T-helper 2 cell treated with Interferon-gamma antibody and Interleukin-4, amounts not matched to agents 5 μg/mL and 100 μg/mL, for 36 hours (primary cell): ENCODE measurements at regions not wholly inside any gene's neighbourhood (a gene's known extent, or its start where the extent isn't known, plus 50 kb on each side); places are given as distances from the start of the nearest gene placed in this dataset.
"Not testable (repeated sequence)": the region's sequence is repeated elsewhere in the genome, so short reads cannot be mapped to it uniquely, and the experiment has no call there.

Experiments used
- DNase-seq: peaks from one replicate; pipeline ENCODE4 v3.0.0; 2021; ENCODE audit warnings: low spot score
- H3K27ac Mint-ChIP-seq: one replicate; pipeline ENCODE4 v1.8.0; 2021; ENCODE audit warnings: mild to moderate bottlenecking, mixed read lengths
- H3K27me3 Mint-ChIP-seq: one replicate; pipeline ENCODE4 v1.8.0; 2021; ENCODE audit warnings: low read depth, mixed read lengths
- H3K36me3 Mint-ChIP-seq: one replicate; pipeline ENCODE4 v1.8.0; 2021; ENCODE audit warnings: low read depth, mixed read lengths
- H3K4me1 Mint-ChIP-seq: one replicate; pipeline ENCODE4 v1.8.0; 2021; ENCODE audit warnings: low read depth, mixed read lengths
- H3K4me3 Mint-ChIP-seq: one replicate; pipeline ENCODE4 v1.8.0; 2022; ENCODE audit warnings: mild to moderate bottlenecking, moderate library complexity, mixed read lengths
- H3K9me3 Mint-ChIP-seq: one replicate; pipeline ENCODE4 v1.8.0; 2021; ENCODE audit warnings: mixed read lengths

- Mint-ChIP-seq H3K36me3 (no peaks in the 10 kb centered on the region), H3K9me3 (no peaks in the 10 kb centered on the region), H3K4me3 (no peak overlapping the region), H3K27me3 (peaks cover 4% of the 10 kb centered on the region), H3K4me1 (no peaks in the 10 kb centered on the region), H3K27ac (no peak overlapping the region)
- no peak for DNase-seq
These were observed 170.8 kb upstream of the RASSF8 start for GRCh38 chr12:25787701-25788100.

GRCh38 chr12:25788707-25789442 lies 169.6 kb upstream of the RASSF8 start:
- Mint-ChIP-seq H3K4me3 (no peak overlapping the region), H3K27ac (no peak overlapping the region), H3K9me3 (no peaks in the 10 kb centered on the region), H3K27me3 (peaks cover 5% of the 10 kb centered on the region), H3K4me1 (no peaks in the 10 kb centered on the region), H3K36me3 (no peaks in the 10 kb centered on the region)
- DNase-seq, result no peak

DNA sequence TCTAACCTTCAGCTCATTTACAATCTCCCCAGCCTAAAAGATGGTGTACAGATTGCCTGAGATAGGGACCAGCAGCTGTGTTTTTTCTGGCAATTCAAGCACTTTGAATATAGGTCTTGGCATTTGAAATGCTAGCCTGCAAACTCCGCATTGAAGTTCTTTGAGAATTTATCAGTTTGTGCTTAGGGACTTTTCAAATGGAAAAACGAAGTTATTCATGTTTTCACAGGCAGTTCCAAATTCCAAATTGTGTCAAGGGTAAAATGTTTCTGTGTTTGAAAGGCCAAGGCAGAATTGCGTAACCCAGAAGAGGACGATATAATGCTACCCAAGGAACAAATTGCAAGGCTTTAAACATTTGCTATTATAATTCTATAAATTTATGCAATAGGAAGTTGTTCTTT lies 168.9 kb upstream of the RASSF8 start:
- Mint-ChIP-seq H3K9me3 (no peaks in the 10 kb centered on the region), H3K36me3 (no peaks in the 10 kb centered on the region), H3K4me1 (no peaks in the 10 kb centered on the region)

DNA sequence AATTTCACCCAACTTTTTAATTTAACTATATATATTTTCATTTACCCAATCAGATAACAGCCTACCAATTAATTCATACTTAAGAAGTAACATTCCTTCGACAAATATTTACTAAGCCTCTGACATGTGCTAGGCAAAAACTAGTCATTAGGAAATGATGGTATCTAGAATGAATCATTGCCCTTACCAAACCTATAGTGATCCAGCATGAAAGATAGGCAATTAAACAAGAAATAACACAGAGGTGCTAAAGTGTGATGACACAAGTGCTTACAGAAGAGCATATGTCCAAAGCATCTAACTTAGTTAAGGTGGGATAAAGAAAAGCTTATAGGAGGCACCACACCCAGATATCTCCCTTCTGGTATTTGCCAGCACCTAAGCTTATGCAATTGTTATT lies 166.5 kb upstream of the RASSF8 start:
- Mint-ChIP-seq H3K27me3 (peaks cover 8% of the 10 kb centered on the region), H3K4me3 (no peak overlapping the region), H3K36me3 (no peaks in the 10 kb centered on the region), H3K4me1 (no peaks in the 10 kb centered on the region), H3K9me3 (no peaks in the 10 kb centered on the region), H3K27ac (no peak overlapping the region)
- no peak for DNase-seq

More for the DNA sequence above, 168.9 kb upstream of the RASSF8 start:
- peaks cover 5% of the 10 kb centered on the region for H3K27me3 Mint-ChIP-seq
- no peak overlapping the region for H3K4me3 Mint-ChIP-seq
- no peak overlapping the region for H3K27ac Mint-ChIP-seq
- no peak for DNase-seq

GRCh38 chr12:25793196-25793595 lies 165.3 kb upstream of the RASSF8 start:
- no peaks in the 10 kb centered on the region for H3K36me3 Mint-ChIP-seq
- no peak for DNase-seq
- H3K4me1 Mint-ChIP-seq, result no peaks in the 10 kb centered on the region

DNA sequence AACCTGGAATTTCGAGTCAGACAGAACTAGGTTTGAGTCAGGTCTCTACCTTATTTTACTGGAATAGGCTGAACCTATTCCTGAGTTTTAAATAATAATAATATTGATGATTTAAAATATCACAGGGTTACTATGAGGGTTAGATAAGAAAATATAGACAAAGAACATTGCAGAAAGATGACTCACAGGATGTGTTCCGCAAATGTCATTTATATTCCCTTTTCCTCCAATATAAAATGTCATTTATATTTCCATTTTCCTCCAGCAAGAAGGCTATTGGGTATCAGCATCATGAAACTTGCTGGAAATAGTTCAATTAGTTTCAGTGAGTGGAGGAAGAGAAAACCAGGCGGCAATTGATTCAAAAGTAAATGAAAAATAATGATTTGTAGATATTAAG lies 163.9 kb upstream of the RASSF8 start:
- no peak overlapping the region for H3K27ac Mint-ChIP-seq
- DNase-seq, result no peak
- no peaks in the 10 kb centered on the region for H3K4me1 Mint-ChIP-seq
- no peaks in the 10 kb centered on the region for H3K9me3 Mint-ChIP-seq
- H3K4me3 Mint-ChIP-seq, result no peak overlapping the region
- peaks cover 5% of the 10 kb centered on the region for H3K27me3 Mint-ChIP-seq
- H3K36me3 Mint-ChIP-seq, result no peaks in the 10 kb centered on the region

More at GRCh38 chr12:25793196-25793595, 165.3 kb upstream of the RASSF8 start:
- Mint-ChIP-seq H3K4me3 (no peak overlapping the region), H3K9me3 (no peaks in the 10 kb centered on the region), H3K27me3 (peaks cover 8% of the 10 kb centered on the region), H3K27ac (no peak overlapping the region)

DNA sequence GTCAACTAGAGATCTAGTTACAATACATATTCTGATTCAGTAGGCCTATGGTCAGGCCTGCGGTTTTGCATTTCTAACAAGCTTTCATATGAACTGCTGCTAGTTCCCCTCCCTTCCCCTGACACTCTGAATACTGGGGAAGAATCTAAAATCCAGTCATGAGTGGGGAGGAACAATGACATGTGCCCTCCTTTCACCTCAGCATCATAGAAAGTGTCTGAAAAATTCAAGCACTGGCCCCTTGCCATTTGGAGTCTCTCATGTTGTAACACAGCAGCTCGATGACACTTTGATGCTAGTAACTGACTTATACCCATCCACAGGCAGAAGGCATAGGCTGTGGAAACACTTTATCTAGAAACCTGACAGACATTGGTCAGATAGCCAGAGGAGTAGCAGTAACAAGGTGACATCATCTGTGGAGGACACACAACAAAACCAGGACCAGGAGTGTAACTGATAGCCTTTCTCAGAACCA lies 161.9 kb upstream of the RASSF8 start:
- H3K27ac Mint-ChIP-seq, result no peak overlapping the region
- no peaks in the 10 kb centered on the region for H3K9me3 Mint-ChIP-seq
- H3K4me3 Mint-ChIP-seq, result no peak overlapping the region
- H3K27me3 Mint-ChIP-seq, result peaks cover 5% of the 10 kb centered on the region
- no peaks in the 10 kb centered on the region for H3K4me1 Mint-ChIP-seq
- DNase-seq, result no peak
- H3K36me3 Mint-ChIP-seq, result no peaks in the 10 kb centered on the region

GRCh38 chr12:25797386-25797785 lies 161.1 kb upstream of the RASSF8 start:
- peaks cover 5% of the 10 kb centered on the region for H3K27me3 Mint-ChIP-seq
- no peaks in the 10 kb centered on the region for H3K36me3 Mint-ChIP-seq
- no peak overlapping the region for H3K4me3 Mint-ChIP-seq
- no peak for DNase-seq
- H3K27ac Mint-ChIP-seq, result no peak overlapping the region
- no peaks in the 10 kb centered on the region for H3K9me3 Mint-ChIP-seq
- no peaks in the 10 kb centered on the region for H3K4me1 Mint-ChIP-seq

DNA sequence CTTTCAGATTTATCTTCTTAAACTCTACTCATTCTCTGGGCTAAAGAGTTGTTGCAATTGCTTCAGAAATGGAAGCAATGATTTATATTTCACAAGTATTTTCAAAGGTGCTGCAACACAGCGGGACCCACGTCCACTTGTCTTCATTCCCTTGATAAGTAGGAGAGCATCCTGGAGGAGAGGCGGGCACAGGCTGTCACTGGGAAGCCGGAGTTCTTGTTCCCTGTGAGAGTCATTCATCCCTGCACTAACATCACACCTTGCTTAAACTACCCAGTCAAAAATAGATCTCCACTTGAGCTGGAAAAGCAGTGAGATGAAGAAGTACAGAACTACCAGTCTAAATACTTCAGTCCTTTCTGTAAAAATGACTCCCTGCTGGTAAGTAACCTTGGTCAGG lies 160.5 kb upstream of the RASSF8 start:
- DNase-seq, result no peak
- Mint-ChIP-seq H3K4me3 (no peak overlapping the region), H3K27me3 (peaks cover 7% of the 10 kb centered on the region), H3K27ac (no peak overlapping the region), H3K9me3 (no peaks in the 10 kb centered on the region), H3K36me3 (no peaks in the 10 kb centered on the region), H3K4me1 (no peaks in the 10 kb centered on the region)

DNA sequence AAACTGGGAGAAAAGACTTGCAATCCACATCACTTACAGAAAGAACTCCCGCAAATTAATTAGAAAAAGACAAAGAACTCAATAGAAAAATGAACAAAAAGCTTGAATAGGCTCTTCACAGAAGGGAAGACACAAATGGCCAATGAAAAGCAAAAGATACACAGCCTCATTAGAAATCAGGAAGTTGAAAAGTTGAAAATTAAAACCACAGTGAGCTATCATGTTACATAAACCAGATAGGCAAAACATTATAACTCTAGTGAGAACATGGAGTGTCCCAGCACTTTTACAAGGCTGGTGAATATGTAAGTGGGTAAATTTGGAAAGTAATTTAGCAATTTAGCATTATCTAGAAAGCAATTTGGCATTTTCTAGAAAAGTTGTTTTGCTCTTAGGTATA lies 158.4 kb upstream of the RASSF8 start:
- Mint-ChIP-seq H3K9me3 (no peaks in the 10 kb centered on the region), H3K36me3 (no peaks in the 10 kb centered on the region), H3K4me3 (no peak overlapping the region), H3K27me3 (peaks cover 5% of the 10 kb centered on the region), H3K4me1 (peaks cover 2% of the 10 kb centered on the region), H3K27ac (no peak overlapping the region)
- DNase-seq, result no peak

GRCh38 chr12:25801734-25802133 lies 156.7 kb upstream of the RASSF8 start:
- Mint-ChIP-seq H3K9me3 (no peaks in the 10 kb centered on the region), H3K4me1 (peaks cover 11% of the 10 kb centered on the region), H3K27me3 (peaks cover 5% of the 10 kb centered on the region), H3K4me3 (no peak overlapping the region), H3K27ac (no peak overlapping the region), H3K36me3 (no peaks in the 10 kb centered on the region)
- DNase-seq, result no peak

- DNase-seq, result no peak
- no peak overlapping the region for H3K27ac Mint-ChIP-seq
- peaks cover 11% of the 10 kb centered on the region for H3K4me1 Mint-ChIP-seq
- no peak overlapping the region for H3K4me3 Mint-ChIP-seq
- H3K36me3 Mint-ChIP-seq, result no peaks in the 10 kb centered on the region
- H3K27me3 Mint-ChIP-seq, result peaks cover 5% of the 10 kb centered on the region
- H3K9me3 Mint-ChIP-seq, result no peaks in the 10 kb centered on the region
These were observed 156.3 kb upstream of the RASSF8 start for GRCh38 chr12:25802143-25802542.

DNA sequence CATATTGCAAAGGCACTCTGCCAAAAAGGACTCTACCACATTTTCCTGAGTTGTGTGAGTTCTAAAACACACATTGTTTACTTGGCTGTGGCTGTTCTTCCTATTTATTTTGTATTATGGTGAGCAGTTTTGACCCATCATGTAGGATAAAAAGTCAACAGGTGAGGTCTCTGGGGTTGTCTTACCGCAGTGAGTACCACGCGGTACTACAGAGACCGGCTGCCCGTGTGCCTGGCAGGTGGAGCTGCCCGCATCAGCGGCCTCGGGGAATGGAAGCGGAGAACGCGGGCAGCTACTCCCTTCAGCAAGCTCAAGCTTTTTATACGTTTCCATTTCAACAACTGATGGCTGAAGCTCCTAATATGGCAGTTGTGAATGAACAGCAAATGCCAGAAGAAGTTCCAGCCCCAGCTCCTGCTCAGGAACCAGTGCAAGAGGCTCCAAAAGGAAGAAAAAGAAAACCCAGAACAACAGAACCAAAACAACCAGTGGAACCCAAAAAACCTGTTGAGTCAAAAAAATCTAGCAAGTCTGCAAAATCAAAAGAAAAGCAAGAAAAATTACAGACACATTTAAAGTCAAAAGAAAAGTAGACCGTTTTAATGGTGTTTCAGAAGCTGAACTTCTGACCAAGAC lies 155.3 kb upstream of the RASSF8 start:
- H3K27me3 Mint-ChIP-seq, H3K9me3 Mint-ChIP-seq, H3K27ac Mint-ChIP-seq, DNase-seq, H3K36me3 Mint-ChIP-seq, H3K4me3 Mint-ChIP-seq: not testable (repeated sequence)
- peaks cover 17% of the 10 kb centered on the region for H3K4me1 Mint-ChIP-seq

DNA sequence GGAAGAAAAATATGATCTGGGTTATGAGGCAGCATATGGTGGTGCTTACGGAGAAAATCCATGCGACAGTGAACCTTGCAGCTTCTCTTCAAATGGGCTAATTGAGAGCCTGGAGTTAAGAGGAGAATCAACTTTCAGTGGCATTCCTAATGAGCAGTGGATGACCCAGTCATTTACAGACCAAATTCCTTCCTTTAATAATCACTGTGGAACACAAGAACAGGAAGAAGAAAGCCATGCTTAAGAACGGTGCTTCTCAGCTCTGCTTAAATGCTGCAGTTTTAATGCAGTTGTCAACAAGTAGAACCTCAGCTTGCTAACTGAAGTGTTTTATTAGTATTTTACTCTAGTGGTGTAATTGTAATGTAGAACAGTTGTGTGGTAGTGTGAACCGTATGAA lies 154.2 kb upstream of the RASSF8 start:
- H3K27ac Mint-ChIP-seq, DNase-seq, H3K4me3 Mint-ChIP-seq, H3K27me3 Mint-ChIP-seq, H3K36me3 Mint-ChIP-seq, H3K9me3 Mint-ChIP-seq: not testable (repeated sequence)
- peaks cover 17% of the 10 kb centered on the region for H3K4me1 Mint-ChIP-seq
